NCI-H1417 treated with DMSO at 0.1 percent for 48 hours (cell line): ENCODE measurements at regions not wholly inside any gene's neighbourhood (a gene's known extent, or its start where the extent isn't known, plus 50 kb on each side); places are given as distances from the start of the nearest gene placed in this dataset.

Experiments
- DNase-seq: peaks from one replicate; lab custom pipeline; 2025; lab: John Stamatoyannopoulos, UW

GRCh38 chr10:90975096-90975495 is 54.2 kb upstream of the ANKRD1 start:
- DNase-seq = no peak

DNA sequence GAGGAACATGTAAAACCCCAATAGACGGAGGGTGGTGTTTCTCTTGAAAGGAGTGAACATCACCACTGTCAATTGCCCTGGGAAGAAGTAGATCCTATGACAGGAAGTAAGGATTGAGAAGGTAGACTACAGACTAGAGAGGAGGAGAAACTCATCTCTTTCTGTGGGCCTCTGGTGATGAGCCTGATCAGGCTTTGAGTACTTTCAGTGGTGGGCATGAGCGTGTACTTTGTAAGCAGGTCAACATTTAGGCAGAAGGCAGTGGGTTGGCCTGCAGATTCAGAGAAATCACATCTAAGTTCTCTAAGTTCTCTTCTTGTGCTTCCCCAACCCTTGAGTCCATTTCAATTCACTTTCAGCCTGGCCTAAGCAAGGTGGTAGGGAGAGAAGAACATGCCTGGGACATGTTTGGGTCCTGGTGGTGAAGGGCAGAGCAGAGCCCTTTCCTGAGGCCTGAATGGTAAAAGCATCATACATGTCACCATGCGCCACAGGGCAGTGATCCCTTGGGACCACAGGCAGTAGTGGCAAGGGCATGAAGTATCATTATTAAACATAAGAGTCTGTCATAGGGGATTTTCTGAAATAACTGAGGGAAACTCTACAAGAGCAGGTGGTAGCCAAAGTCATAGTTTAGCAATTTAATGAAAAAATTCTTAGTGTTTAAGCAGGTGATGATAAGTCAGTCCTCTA is 56.4 kb upstream of the ANKRD1 start:
- DNase-seq = no peak

- DNase-seq = no peak
Measured at GRCh38 chr10:90977855-90978486, 57.1 kb upstream of the ANKRD1 start.

DNA sequence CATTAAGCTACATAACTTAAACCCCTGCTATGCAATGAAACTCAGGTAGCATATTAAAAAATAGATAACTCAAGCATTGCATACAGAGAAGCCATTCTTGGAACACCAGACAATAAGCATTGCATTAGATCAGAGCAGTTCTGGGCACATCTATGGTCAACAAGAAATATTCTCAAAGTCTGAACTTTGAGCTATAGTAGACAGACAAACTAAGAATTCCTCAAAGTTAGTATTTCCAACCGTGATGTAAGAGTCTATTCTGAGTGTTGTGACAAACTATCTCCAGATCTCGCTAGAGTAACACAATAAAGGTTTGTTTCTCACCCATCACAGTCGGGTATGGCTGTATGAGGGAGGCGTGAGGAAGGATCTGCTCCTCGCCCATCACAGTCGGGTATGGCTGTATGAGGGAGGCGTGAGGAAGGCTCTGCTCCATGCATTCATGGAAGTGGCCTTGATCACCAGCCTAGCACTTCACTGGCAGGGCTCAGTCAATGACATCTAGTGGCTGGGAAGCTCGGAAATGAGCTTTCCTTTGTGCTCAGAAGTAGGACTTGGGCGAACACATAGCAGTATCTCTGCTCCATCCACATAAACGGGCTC is 61.6 kb upstream of the ANKRD1 start:
- DNase-seq = no peak

DNA sequence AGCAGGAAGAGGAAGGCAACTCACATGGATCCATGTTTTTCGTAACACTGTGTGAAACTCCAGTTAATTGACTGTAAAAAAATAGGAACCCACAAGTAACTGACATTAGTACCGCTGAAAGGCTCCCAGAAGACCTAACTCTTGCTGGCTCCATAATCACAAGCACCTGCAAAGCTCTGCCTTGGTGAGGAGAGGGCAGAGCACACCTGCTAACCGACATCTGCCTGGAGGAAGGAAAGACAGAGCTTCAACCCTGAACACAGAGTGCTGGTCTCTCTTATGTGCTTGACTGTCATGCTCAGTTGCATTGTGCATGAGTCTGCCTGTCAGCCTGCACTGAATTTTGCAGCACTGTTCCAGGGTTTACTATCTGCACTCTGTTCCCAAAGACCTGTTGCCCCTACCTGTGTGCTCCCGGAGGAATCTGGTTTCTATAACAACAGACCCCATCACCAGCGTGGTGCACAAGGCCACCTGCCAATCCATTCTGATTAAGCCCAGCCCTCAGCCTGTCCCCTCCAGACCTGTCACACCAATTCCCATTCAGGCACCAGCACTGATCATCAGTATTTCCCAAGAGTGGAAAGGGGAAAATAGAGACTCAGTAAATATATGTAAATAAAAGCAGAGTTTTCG is 63.1 kb upstream of the ANKRD1 start:
- no peak for DNase-seq

GRCh38 chr10:90984898-90985297 is 64.0 kb upstream of the ANKRD1 start:
- DNase-seq = no peak

DNA sequence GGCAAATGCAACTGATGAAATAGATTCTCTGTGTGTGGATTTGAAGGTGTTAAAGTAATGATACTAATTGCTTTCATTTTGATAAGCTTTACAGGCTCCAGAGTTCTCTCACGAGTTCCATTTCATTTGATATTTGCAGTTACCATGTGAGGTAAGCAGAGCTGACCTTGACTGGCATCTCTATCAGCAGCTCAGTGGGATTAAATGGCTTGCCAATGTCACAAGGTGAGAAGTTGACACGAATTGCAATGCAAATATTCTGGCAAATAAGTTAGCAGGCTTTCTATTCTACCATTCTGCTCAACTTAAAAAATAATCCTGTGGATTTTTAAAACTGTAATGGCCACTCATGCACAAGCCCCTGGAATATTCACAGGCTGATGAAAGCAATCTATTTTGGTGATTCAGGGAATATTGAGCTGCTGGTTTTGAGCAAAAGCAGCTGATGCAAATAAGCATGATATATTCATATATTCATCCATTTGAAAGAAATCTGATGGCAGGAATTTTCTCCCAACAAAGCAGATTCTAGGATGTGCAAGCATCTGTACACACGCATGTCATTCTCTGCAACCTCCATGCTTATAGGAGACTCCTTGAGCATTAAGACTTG is 64.5 kb upstream of the ANKRD1 start:
- no peak for DNase-seq

- DNase-seq = no peak
Measured at GRCh38 chr10:90986136-90986760, 65.4 kb upstream of the ANKRD1 start.

- DNase-seq = no peak
Measured at GRCh38 chr10:90986870-90987269, 66.0 kb upstream of the ANKRD1 start.

DNA sequence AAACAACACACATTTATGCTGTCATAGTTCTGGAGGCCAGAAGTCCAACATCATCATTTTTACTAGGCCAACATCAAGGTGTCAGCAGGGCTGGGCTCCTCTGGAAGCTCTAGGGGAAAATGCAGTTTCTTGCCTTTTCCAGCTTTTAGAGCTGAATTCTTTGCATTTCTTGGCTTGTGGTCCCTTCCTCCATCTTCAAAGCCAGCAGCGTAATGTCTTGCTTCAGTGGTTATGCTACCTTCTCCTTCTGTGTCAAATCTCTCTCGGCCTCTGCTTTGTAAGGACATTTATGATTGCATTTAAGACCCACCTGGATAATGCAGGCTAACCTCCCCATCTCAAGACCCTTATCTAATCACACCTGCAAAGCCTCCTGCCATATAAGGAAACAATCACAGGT is 66.5 kb upstream of the ANKRD1 start:
- DNase-seq = no peak

- no peak for DNase-seq
Measured at GRCh38 chr10:90988024-90988423, 67.1 kb upstream of the ANKRD1 start.

- no peak for DNase-seq
Measured at GRCh38 chr10:90988802-90989201, 67.9 kb upstream of the ANKRD1 start.

DNA sequence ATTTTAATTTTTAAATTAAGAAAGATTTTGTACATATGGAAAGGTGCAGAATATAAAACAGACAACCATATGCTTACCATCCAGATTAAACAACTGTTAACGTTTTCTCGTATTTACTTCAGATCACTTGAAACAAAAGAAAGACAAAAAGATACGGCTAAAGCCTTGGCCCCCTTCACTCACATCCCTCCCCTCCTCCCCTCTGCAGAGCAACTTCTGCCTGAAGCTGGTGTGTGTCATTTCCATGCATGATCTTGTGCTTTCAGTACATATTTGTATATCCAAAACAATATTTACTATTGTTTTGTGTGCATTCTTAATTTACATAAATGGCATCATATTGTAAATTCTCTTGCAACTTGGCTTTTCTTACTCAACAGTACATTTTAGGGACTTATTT is 68.5 kb upstream of the ANKRD1 start:
- DNase-seq = no peak

GRCh38 chr10:90992462-90992861 is 71.6 kb upstream of the ANKRD1 start:
- DNase-seq = no peak

DNA sequence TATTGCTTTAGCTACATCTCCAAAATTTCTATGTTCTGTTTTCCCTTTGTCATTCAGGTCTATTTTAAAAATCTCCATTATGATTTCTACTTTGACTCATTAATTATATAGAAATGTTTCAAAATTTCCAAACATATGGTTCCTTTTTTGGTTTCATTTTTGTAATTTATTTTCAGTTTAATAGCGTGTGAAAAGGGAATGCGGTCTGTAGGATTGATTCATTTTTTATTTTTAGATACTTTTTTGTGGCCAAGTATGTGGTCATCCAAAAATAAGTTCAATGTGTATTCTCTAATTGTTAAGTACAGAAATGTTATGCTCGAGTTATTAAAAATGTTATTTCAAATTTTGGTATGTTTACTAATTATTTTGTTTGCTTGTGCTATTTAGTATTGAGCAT is 72.5 kb upstream of the ANKRD1 start:
- no peak for DNase-seq

DNA sequence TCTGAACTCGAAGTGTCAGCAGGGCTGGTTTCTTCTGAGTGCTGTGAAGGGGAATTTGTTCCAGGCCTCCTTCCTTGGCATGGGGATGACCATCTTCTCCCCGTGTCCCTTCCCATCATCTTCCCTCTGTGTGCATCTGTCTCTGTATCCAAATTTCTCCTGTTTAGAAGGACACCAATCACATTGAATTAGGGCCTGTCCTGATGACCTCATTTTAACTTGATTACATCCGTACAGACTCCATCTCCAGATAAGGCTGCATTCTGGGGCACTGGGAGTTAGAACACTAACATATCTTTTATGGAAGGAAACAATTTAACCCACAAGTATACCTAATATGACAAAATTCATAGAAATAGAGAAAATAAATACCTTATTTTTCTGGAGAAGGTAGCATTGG is 76.8 kb upstream of the ANKRD1 start:
- DNase-seq = no peak

- DNase-seq = no peak
Measured at GRCh38 chr10:90998733-90999511, 78.0 kb upstream of the ANKRD1 start.

- no peak for DNase-seq
Measured at GRCh38 chr10:90999512-91000172, 78.8 kb upstream of the ANKRD1 start.

GRCh38 chr10:91000470-91000869 is 79.6 kb upstream of the ANKRD1 start:
- DNase-seq = no peak

DNA sequence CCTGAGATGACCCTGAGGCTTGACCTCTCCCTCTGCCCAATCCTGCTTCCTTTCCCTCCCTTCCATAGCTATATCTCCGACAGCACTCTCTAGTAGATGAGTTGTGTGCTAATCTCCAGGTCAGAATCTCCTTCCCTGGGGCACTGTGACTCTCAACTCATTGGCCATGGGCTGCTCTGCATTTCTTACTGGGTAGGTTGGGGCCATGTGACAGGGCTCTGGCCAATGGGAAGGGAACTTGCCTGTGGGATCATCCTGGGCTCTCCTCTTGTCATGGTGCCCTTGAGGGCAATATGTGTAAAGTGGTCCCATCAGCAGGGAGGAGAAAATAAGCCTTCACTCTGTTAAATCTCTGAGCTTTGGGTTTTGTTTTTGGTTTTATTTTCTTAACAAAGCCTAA is 80.1 kb upstream of the ANKRD1 start:
- DNase-seq = no peak

DNA sequence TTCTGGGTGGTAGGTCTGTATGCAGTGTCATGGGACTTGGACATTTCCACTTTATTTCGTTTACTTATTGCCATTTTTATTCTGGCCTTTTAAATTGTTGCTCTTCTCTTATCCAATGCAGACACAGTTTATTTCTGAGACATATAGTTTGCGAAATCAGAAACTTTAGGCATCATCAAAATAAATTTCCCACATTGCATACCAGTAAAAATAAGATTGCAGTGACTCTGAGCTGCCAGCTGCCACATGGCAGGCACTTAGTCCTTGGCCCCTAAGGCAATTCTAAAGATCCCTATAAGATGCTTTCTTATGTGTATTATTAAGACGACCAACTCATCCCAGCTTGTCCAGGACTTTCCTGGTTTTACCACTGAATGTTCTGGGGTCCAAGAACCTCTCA is 81.8 kb upstream of the ANKRD1 start:
- no peak for DNase-seq
